ENCODE measurements at regions not wholly inside any gene's neighbourhood (a gene's known extent, or its start where the extent isn't known, plus 50 kb on each side); places are given as distances from the start of the nearest gene placed in this dataset.

GRCh38 chr1:194353121-194353520 lies 1166.7 kb upstream of the B3GALT2 start:
- Mint-ChIP-seq H3K36me3 (ENCODE audit: low read depth) (no peaks in the 10 kb centered on the region), H3K4me3 (no peak overlapping the region), H3K27me3 (ENCODE audit: low read depth) (peaks cover 3% of the 10 kb centered on the region), H3K27ac (no peak overlapping the region), H3K9me3 (peaks cover 1% of the 10 kb centered on the region), H3K4me1 (no peaks in the 10 kb centered on the region)
- TF ChIP-seq CTCF (IDR thresholded peaks at IDR 0.05; ENCODE audit: unreplicated experiment in 3 of 3): no peak

GRCh38 chr1:194347200-194347599 lies 1160.8 kb upstream of the B3GALT2 start:
- Mint-ChIP-seq H3K9me3 (peaks cover 3% of the 10 kb centered on the region), H3K36me3 (ENCODE audit: low read depth) (no peaks in the 10 kb centered on the region), H3K27me3 (ENCODE audit: low read depth) (no peaks in the 10 kb centered on the region), H3K4me3 (no peak overlapping the region), H3K27ac (no peak overlapping the region), H3K4me1 (no peaks in the 10 kb centered on the region)
- TF ChIP-seq CTCF (IDR thresholded peaks at IDR 0.05; ENCODE audit: unreplicated experiment in 3 of 3): no peak

GRCh38 chr1:194342484-194343262 lies 1156.3 kb upstream of the B3GALT2 start:
- H3K9me3 Mint-ChIP-seq: no peaks in the 10 kb centered on the region
- H3K36me3 Mint-ChIP-seq (ENCODE audit: low read depth): no peaks in the 10 kb centered on the region
- no peaks in the 10 kb centered on the region for H3K4me1 Mint-ChIP-seq
- H3K27me3 Mint-ChIP-seq (ENCODE audit: low read depth): no peaks in the 10 kb centered on the region
- H3K27ac Mint-ChIP-seq: no peak overlapping the region
- H3K4me3 Mint-ChIP-seq: no peak overlapping the region
- no peak for TF ChIP-seq CTCF (IDR thresholded peaks at IDR 0.05; ENCODE audit: unreplicated experiment in 3 of 3)

GRCh38 chr1:194341587-194341986 lies 1155.2 kb upstream of the B3GALT2 start:
- H3K9me3 Mint-ChIP-seq: no peaks in the 10 kb centered on the region
- H3K27ac Mint-ChIP-seq: no peak overlapping the region
- no peak for TF ChIP-seq CTCF (IDR thresholded peaks at IDR 0.05; ENCODE audit: unreplicated experiment in 3 of 3)
- H3K27me3 Mint-ChIP-seq (ENCODE audit: low read depth): no peaks in the 10 kb centered on the region
- H3K36me3 Mint-ChIP-seq (ENCODE audit: low read depth): no peaks in the 10 kb centered on the region
- no peaks in the 10 kb centered on the region for H3K4me1 Mint-ChIP-seq
- no peak overlapping the region for H3K4me3 Mint-ChIP-seq

- Mint-ChIP-seq H3K27ac (no peak overlapping the region), H3K9me3 (no peaks in the 10 kb centered on the region), H3K27me3 (ENCODE audit: low read depth) (no peaks in the 10 kb centered on the region), H3K36me3 (ENCODE audit: low read depth) (no peaks in the 10 kb centered on the region), H3K4me3 (no peak overlapping the region), H3K4me1 (no peaks in the 10 kb centered on the region)
- TF ChIP-seq CTCF (IDR thresholded peaks at IDR 0.05; ENCODE audit: unreplicated experiment in 3 of 3): no peak
These were observed 1153.1 kb upstream of the B3GALT2 start for GRCh38 chr1:194339471-194339870.
